ENCODE measurements at regions not wholly inside any gene's neighbourhood (a gene's known extent, or its start where the extent isn't known, plus 50 kb on each side); places are given as distances from the start of the nearest gene placed in this dataset.

DNA sequence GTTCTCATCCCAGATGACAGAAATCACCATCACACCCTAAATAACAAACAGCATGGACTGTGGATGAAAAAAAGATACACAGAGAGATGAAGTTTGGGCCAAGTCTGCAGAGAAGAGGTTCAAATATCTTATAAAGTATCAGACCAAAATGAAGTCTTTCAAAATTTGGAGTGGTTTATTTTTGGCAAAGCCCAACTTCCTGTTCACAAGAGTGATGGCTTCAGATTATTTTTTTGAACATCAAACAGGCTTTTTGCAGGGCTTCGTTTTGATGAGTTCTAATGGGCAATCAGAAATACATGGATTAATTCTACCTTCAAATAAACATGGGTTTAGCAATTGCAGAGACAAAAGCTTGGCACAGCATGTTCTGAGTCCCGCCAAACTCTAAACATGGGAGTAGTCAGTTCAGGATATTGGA, 378.2 kb upstream of the RPS23 start:
- no TSS peak for BruUV-seq (replicated peaks)

DNA sequence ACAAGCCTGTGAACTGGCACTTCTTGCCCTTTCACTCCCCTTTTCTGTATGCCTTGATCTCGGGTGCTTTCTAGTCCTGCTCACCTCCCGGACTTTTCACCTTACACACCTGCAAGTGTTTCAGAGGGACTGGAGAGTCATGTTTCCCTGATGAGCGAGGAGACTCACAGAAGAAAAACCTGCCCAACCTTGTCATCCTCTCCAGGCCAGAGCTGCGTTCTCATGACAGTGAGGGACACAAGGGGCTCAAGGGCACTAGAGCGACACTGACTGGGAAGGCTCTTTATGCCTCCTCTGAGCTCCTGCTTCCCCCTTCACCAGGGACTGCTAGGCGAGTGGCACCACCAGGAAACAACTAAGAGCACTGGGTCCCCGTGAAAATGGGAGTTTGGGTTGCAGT, 376.9 kb upstream of the RPS23 start:
- Histone ChIP-seq H3K27ac (ENCODE audit: extremely low read length, insufficient read depth, low read length) (no peak overlapping the region), H3K9ac (ENCODE audit: insufficient read depth, low read depth, low read length) (no peak overlapping the region), H3K79me2 (ENCODE audit: insufficient read depth, low read length) (no peaks in the 10 kb centered on the region), H3K9me3 (ENCODE audit: low read length) (no peaks in the 10 kb centered on the region), H2AFZ (ENCODE audit: low read length) (no peak overlapping the region), H3K27me3 (ENCODE audit: control insufficient read depth in 1 of 2, insufficient read depth in 2 of 2, low read length in 2 of 2) (peaks cover 0 to 5% of the 10 kb centered on the region in 2 experiments; a peak in 1 of 5 replicates), H3K36me3 (replicated peaks in 1 of 2; ENCODE audit: control insufficient read depth in 1 of 2, insufficient read depth in 2 of 2, low read length in 2 of 2) (no peaks in the 10 kb centered on the region), H4K20me1 (ENCODE audit: insufficient read depth, low read length) (no peaks in the 10 kb centered on the region), H3K4me3 (replicated peaks in 1 of 3; ENCODE audit: insufficient read depth in 1 of 3, low read depth in 2 of 3, low read length in 3 of 3) (no peak overlapping the region), H3K4me1 (ENCODE audit: insufficient read depth, low read length) (no peaks in the 10 kb centered on the region), H3K4me2 (ENCODE audit: low read depth, low read length) (no peak overlapping the region)
- ATAC-seq (no peak), FAIRE-seq (no peak), DNase-seq (ENCODE audit: low spot score) (no peak)
- ChIA-PET POLR2A (no interaction called here), CTCF (ENCODE audit: low intra/inter-chr PET ratio, low total read pairs) (no interaction called here)
- 15% methylated on average over 7 of the region's 7 CpGs for WGBS (ENCODE audit: low lambda C conversion rate)
- no TSS peak for BruUV-seq (replicated peaks)
- intact Hi-C loops (cut with micrococcal nuclease; ENCODE audit: unreplicated experiment) (no loop called here), in situ Hi-C loops (cut with HindIII; ENCODE audit: extremely low pct_ligation_motif_present, low pct_unique_long_range_greater_than_20kb) (no loop called here)
- no peak for TF ChIP-seq ZNF296 (CRISPR knock-in tag; conservative IDR thresholded peaks at IDR 0.05)

More for the DNA sequence above, 378.2 kb upstream of the RPS23 start:
- H3K36me3 ChIP-seq (replicated peaks in 1 of 2; ENCODE audit: control insufficient read depth in 1 of 2, insufficient read depth in 2 of 2, low read length in 2 of 2), result no peaks in the 10 kb centered on the region
- no peak overlapping the region for H3K27ac ChIP-seq (ENCODE audit: extremely low read length, insufficient read depth, low read length)
- no peak overlapping the region for H3K4me3 ChIP-seq (replicated peaks in 1 of 3; ENCODE audit: insufficient read depth in 1 of 3, low read depth in 2 of 3, low read length in 3 of 3)
- WGBS (ENCODE audit: low lambda C conversion rate), result 55% methylated on average over 2 of the region's 2 CpGs
- H3K27me3 ChIP-seq (ENCODE audit: control insufficient read depth in 1 of 2, insufficient read depth in 2 of 2, low read length in 2 of 2), result peaks cover 0 to 5% of the 10 kb centered on the region in 2 experiments; a peak in 1 of 5 replicates
- DNase-seq (ENCODE audit: low spot score) (no peak), FAIRE-seq (no peak), ATAC-seq (no peak)
- CTCF ChIA-PET (ENCODE audit: low intra/inter-chr PET ratio, low total read pairs), result no interaction called here
- TF ChIP-seq ELF3 (CRISPR knock-in tag; IDR thresholded peaks at IDR 0.05), result no peak
- TF ChIP-seq BRCA1 (CRISPR knock-in tag; IDR thresholded peaks at IDR 0.05), result no peak
- TF ChIP-seq NR1H2 (CRISPR knock-in tag; IDR thresholded peaks at IDR 0.05; ENCODE audit: borderline replicate concordance, low read depth), result no peak
- no peak for TF ChIP-seq THAP11 (CRISPR knock-in tag; IDR thresholded peaks at IDR 0.05)
- TF ChIP-seq PRMT3 (CRISPR knock-in tag; IDR thresholded peaks at IDR 0.05; ENCODE audit: borderline replicate concordance, low read depth), result no peak
- no peak for TF ChIP-seq SRSF9 (IDR thresholded peaks at IDR 0.05; ENCODE audit: borderline replicate concordance, insufficient read depth, low read depth, low read length, poor library complexity, severe bottlenecking)
- no peak for TF ChIP-seq PHF8 (CRISPR knock-in tag; IDR thresholded peaks at IDR 0.05)
- TF ChIP-seq BHLHE40 (IDR thresholded peaks at IDR 0.05; ENCODE audit: low read length), result no peak
- no peak for TF ChIP-seq ZNF607 (CRISPR knock-in tag; IDR thresholded peaks at IDR 0.05; ENCODE audit: borderline replicate concordance)
- TF ChIP-seq AKAP8 (CRISPR knock-in tag; IDR thresholded peaks at IDR 0.05), result no peak
- no peak for TF ChIP-seq XBP1 (CRISPR knock-in tag; IDR thresholded peaks at IDR 0.05)
- no peak for TF ChIP-seq ZFP82 (CRISPR knock-in tag; IDR thresholded peaks at IDR 0.05; ENCODE audit: borderline replicate concordance)
- TF ChIP-seq CAMTA2 (CRISPR knock-in tag; IDR thresholded peaks at IDR 0.05; ENCODE audit: borderline replicate concordance), result no peak
- TF ChIP-seq ZNF761 (CRISPR knock-in tag; conservative IDR thresholded peaks at IDR 0.05), result no peak
- H3K9me3 ChIP-seq (ENCODE audit: low read length), result no peaks in the 10 kb centered on the region
- in situ Hi-C loops (cut with HindIII; ENCODE audit: extremely low pct_ligation_motif_present, low pct_unique_long_range_greater_than_20kb), result no loop called here
- POLR2A ChIA-PET, result no interaction called here
- intact Hi-C loops (cut with micrococcal nuclease; ENCODE audit: unreplicated experiment), result no loop called here
- no peaks in the 10 kb centered on the region for H4K20me1 ChIP-seq (ENCODE audit: insufficient read depth, low read length)
- H3K79me2 ChIP-seq (ENCODE audit: insufficient read depth, low read length), result no peaks in the 10 kb centered on the region
- no peak overlapping the region for H3K9ac ChIP-seq (ENCODE audit: insufficient read depth, low read depth, low read length)
- 0 out of 2 replicates have a peak, but pooled peaks cover 7% of the 10 kb centered on the region for H3K4me1 ChIP-seq (ENCODE audit: insufficient read depth, low read length)
- no peak overlapping the region for H2AFZ ChIP-seq (ENCODE audit: low read length)
- H3K4me2 ChIP-seq (ENCODE audit: low read depth, low read length), result no peak overlapping the region

Data from HepG2 (cell line).